ENCODE measurements at regions not wholly inside any gene's neighbourhood (a gene's known extent, or its start where the extent isn't known, plus 50 kb on each side); places are given as distances from the start of the nearest gene placed in this dataset.

DNA sequence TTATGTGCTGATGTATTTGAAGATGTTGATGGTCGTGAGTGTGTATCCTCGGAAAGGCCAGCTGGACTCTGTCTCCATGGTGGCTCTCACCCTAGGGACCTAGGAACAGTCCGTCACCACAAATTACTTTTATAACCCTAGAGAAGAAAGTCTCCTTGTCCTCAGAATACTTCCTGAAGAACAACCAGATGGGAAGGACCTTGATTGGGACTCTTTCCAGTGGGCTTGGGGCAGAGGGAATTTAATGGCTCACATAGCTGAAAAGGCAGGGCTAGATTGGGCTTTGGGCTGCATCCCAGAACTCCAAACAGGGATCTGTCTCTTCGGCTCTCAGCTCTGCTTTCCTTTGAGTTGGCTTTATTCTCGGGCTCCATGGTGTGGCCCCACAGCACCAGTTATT lies 90.8 kb downstream of the TBX19 start:
- no peaks in the 10 kb centered on the region for H3K9me3 ChIP-seq
- WGBS, 2 donors, result 67 to 72% methylated on average over 4 to 5 of the region's 5 CpGs
- H3K4me1 ChIP-seq, result no peaks in the 10 kb centered on the region
- DNase-seq, result no peak
- no peaks in the 10 kb centered on the region for H3K36me3 ChIP-seq (ENCODE audit: low read depth, missing control alignments)
- intact Hi-C loops (cut with DNase I; ENCODE audit: low total_unique reads), result no loop called here
- no peaks in the 10 kb centered on the region for H3K27me3 ChIP-seq
- H3K4me3 ChIP-seq, result no peak overlapping the region
- TF ChIP-seq POLR2A (IDR thresholded peaks at IDR 0.05), result no peak
- TF ChIP-seq, protein P1, sequence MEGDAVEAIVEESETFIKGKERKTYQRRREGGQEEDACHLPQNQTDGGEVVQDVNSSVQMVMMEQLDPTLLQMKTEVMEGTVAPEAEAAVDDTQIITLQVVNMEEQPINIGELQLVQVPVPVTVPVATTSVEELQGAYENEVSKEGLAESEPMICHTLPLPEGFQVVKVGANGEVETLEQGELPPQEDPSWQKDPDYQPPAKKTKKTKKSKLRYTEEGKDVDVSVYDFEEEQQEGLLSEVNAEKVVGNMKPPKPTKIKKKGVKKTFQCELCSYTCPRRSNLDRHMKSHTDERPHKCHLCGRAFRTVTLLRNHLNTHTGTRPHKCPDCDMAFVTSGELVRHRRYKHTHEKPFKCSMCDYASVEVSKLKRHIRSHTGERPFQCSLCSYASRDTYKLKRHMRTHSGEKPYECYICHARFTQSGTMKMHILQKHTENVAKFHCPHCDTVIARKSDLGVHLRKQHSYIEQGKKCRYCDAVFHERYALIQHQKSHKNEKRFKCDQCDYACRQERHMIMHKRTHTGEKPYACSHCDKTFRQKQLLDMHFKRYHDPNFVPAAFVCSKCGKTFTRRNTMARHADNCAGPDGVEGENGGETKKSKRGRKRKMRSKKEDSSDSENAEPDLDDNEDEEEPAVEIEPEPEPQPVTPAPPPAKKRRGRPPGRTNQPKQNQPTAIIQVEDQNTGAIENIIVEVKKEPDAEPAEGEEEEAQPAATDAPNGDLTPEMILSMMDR (IDR thresholded peaks at IDR 0.05), result no peak
- no peak overlapping the region for H3K27ac ChIP-seq

DNA sequence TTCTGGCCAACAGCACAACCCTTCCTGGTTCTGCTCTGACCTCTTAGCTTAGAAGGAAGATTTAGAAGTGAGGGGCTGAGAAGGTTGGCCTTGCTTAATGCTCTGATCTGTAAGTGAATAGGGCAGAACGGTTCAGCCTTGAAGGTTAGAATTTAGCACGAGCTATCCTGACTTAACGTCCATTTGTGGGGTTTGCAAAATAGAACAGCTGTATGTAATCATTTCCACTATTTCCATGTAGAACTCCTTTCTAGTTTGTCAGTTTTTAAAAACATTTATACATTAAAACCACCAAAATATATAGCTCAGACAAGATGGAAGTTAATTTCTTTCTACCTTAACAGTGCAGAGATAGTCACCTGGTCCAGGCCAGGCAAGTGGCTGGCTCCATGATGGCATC lies 89.9 kb downstream of the TBX19 start:
- 64 to 78% methylated on average over 3 of the region's 3 CpGs for WGBS, 2 donors
- TF ChIP-seq POLR2A (IDR thresholded peaks at IDR 0.05), result no peak
- TF ChIP-seq, protein P1 (IDR thresholded peaks at IDR 0.05), result no peak
- Histone ChIP-seq H3K9me3 (no peaks in the 10 kb centered on the region), H3K36me3 (ENCODE audit: low read depth, missing control alignments) (no peaks in the 10 kb centered on the region), H3K4me3 (no peak overlapping the region), H3K4me1 (no peaks in the 10 kb centered on the region), H3K27ac (no peak overlapping the region), H3K27me3 (no peaks in the 10 kb centered on the region)
- intact Hi-C loops (cut with DNase I; ENCODE audit: low total_unique reads), result no loop called here
- DNase-seq, result no peak

DNA sequence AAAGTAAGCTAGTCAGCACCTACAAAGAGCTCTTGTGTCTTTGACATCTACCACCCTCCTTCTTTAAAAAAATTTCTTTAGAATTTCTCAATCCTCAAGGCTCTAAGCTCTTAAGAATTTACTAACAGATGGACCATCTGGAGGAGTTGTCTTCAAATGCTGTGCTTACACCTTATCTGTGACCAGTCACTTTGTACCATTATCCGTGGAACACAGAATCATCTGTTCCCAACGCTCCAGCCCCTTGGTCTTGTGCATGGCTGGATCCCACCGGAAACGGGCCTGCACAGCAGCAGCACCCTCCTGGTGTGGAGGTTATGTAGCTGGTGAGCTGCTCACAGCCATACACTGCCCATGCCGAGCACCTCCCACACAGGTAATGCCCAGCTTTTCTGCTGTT lies 89.0 kb downstream of the TBX19 start:
- H3K4me1 ChIP-seq, result no peaks in the 10 kb centered on the region
- no peak for TF ChIP-seq POLR2A (IDR thresholded peaks at IDR 0.05)
- TF ChIP-seq, protein P1 (IDR thresholded peaks at IDR 0.05), result no peak
- no peak for DNase-seq
- intact Hi-C loops (cut with DNase I; ENCODE audit: low total_unique reads), result no loop called here
- no peak overlapping the region for H3K4me3 ChIP-seq
- H3K27me3 ChIP-seq, result no peaks in the 10 kb centered on the region
- no peaks in the 10 kb centered on the region for H3K36me3 ChIP-seq (ENCODE audit: low read depth, missing control alignments)
- no peaks in the 10 kb centered on the region for H3K9me3 ChIP-seq
- H3K27ac ChIP-seq, result no peak overlapping the region
- 74 to 82% methylated on average over 5 of the region's 5 CpGs for WGBS, 2 donors

DNA sequence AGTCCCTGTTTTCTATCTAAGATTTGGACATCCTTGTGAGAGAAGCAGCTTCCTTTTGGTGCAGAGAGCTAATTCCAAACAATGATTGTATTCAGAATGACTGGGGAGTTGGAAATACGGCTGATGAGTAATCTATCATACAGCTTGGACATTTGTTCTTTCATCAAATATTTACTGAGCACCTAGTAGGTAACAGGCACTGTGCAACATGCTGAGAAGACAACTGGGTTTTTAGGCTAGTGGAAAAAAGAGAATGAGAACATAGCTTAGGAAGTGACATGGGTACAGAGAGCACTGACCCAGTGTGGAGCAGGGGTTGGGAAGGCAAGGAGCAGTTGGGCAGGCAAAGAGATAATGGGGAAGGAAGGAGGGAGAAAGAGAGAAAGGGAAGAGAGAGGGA lies 87.5 kb downstream of the TBX19 start:
- Histone ChIP-seq H3K27ac (no peak overlapping the region), H3K9me3 (no peaks in the 10 kb centered on the region), H3K36me3 (ENCODE audit: low read depth, missing control alignments) (no peaks in the 10 kb centered on the region), H3K4me1 (no peaks in the 10 kb centered on the region), H3K4me3 (no peak overlapping the region), H3K27me3 (no peaks in the 10 kb centered on the region)
- 68 to 83% methylated on average over 1 of the region's 1 CpG for WGBS, 2 donors
- intact Hi-C loops (cut with DNase I; ENCODE audit: low total_unique reads), result no loop called here
- no peak for DNase-seq
- TF ChIP-seq, protein P1 (IDR thresholded peaks at IDR 0.05), result no peak
- no peak for TF ChIP-seq POLR2A (IDR thresholded peaks at IDR 0.05)

DNA sequence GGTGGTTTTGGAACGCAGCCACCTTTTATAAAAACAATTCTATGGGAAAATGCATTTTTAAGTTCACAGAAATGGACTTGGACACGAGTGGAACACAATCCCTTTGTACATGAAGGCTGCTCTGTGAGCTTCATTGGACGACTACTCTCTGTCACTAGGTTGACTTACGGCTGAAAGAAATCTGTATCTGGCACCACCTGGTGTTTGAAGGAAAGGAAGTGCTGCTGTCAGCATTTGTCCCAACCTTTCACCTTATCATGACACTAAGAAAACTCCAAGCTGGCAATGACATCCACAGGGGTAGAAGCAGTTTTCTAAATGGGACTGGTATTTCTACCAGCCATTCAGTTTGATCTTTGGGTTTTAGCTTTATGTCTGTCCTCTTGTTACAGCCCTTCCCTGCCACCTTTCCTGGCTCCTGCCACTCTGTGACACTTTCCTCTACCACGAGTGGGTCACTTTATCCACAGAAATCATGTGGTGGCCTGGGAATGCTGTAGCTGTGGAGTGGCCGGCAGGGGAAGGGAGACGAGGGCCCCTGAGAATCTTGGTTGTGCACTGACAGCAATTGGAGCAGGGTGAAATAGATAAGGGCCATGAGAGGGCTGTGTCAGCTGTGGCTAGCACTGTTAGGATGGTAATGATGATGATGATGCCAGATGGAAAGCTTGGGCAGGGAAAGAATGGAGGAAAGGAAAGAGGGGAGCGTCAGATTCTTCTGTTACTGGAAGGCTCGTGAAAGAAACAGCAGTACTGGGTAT lies 85.2 kb downstream of the TBX19 start:
- DNase-seq, result no peak
- no peak for TF ChIP-seq POLR2A (IDR thresholded peaks at IDR 0.05)
- TF ChIP-seq, protein P1 (IDR thresholded peaks at IDR 0.05), result no peak
- Histone ChIP-seq H3K27me3 (no peaks in the 10 kb centered on the region), H3K4me3 (no peak overlapping the region), H3K36me3 (ENCODE audit: low read depth, missing control alignments) (no peaks in the 10 kb centered on the region), H3K27ac (no peak overlapping the region), H3K9me3 (no peaks in the 10 kb centered on the region), H3K4me1 (peaks cover 8% of the 10 kb centered on the region)
- intact Hi-C loops (cut with DNase I; ENCODE audit: low total_unique reads), result no loop called here
- WGBS, 2 donors, result 77 to 79% methylated on average over 9 of the region's 9 CpGs

Data from testis (tissue), 2 donors.